ENCODE measurements at regions not wholly inside any gene's neighbourhood (a gene's known extent, or its start where the extent isn't known, plus 50 kb on each side); places are given as distances from the start of the nearest gene placed in this dataset.

- no peak overlapping the region for H4K91ac ChIP-seq (replicated peaks; ENCODE audit: insufficient read length, low read length)
- H3K23ac ChIP-seq (ENCODE audit: insufficient read length), result no peak overlapping the region
- H3K4ac ChIP-seq (replicated peaks; ENCODE audit: insufficient read length, low read depth, low read length), result no peak overlapping the region
- H4K20me1 ChIP-seq (replicated peaks in 1 of 2; ENCODE audit: control insufficient read depth in 1 of 2, insufficient read depth in 2 of 2, low read length in 2 of 2), result no peaks in the 10 kb centered on the region
- no peak overlapping the region for H2BK15ac ChIP-seq (ENCODE audit: low read length)
- H3K18ac ChIP-seq (ENCODE audit: extremely low read depth, low read length), result no peak overlapping the region
- H2BK5ac ChIP-seq (ENCODE audit: low read depth, low read length), result no peak overlapping the region
- H3K9me3 ChIP-seq (ENCODE audit: insufficient read depth in 2 of 2, low read depth in 1 of 2, low read length in 1 of 2), result no peaks in the 10 kb centered on the region
- no peaks in the 10 kb centered on the region for H3K27me3 ChIP-seq (replicated peaks in 1 of 4; ENCODE audit: control insufficient read depth in 3 of 4, extremely low read depth in 1 of 4, insufficient read depth in 3 of 4, low read length in 3 of 4)
- POLR2A ChIA-PET (ENCODE audit: partially characterized antibody), result no interaction called here
- peaks cover 0 to 5% (median 0%) of the 10 kb centered on the region in 4 experiments; a peak in 1 of 7 replicates for H3K4me1 ChIP-seq (replicated peaks in 1 of 4; ENCODE audit: control insufficient read depth in 3 of 4, insufficient read depth in 4 of 4, low read length in 3 of 4)
- no peak overlapping the region for H2BK120ac ChIP-seq (replicated peaks; ENCODE audit: low read depth, low read length)
- H4K8ac ChIP-seq (ENCODE audit: extremely low read depth, insufficient read depth, low read length), result no peak overlapping the region
- H3K79me1 ChIP-seq (ENCODE audit: low read depth, low read length), result no peaks in the 10 kb centered on the region
- no peak overlapping the region for H3K4me3 ChIP-seq (ENCODE audit: extremely low read depth in 1 of 4, insufficient read depth in 2 of 4, low read depth in 3 of 4, low read length in 4 of 4)
- H2AK5ac ChIP-seq (ENCODE audit: low read depth, low read length), result no peak overlapping the region
- FAIRE-seq (no peak), DNase-seq (ENCODE audit: low read depth in 1 of 2, low spot score in 2 of 2) (no peak)
- no peak overlapping the region for H3K9ac ChIP-seq (replicated peaks in 1 of 4; ENCODE audit: extremely low read depth in 1 of 4, low read depth in 3 of 4, low read length in 3 of 4)
- no peak overlapping the region for H3K4me2 ChIP-seq (ENCODE audit: insufficient read depth in 1 of 2, low read depth in 2 of 2, low read length in 2 of 2)
- H3K14ac ChIP-seq (ENCODE audit: insufficient read length), result no peak overlapping the region
- no peaks in the 10 kb centered on the region for H3K79me2 ChIP-seq (ENCODE audit: control insufficient read depth in 1 of 2, insufficient read depth in 2 of 2, low read length in 2 of 2)
- CTCF ChIA-PET (ENCODE audit: partially characterized antibody), result interaction anchor here (0.8 kb wide), 1 partner anchor 46 kb away, joined by 3 read pairs; no protein-coding TSS in a partner anchor
- no peaks in the 10 kb centered on the region; the same call in 1 of the 2 replicates for H3K23me2 ChIP-seq (ENCODE audit: low read depth, low read length)
- 86% methylated on average over 1 of the region's 1 CpG; no CpG with 5 or more reads in 1 of the 2 experiments for WGBS, 2 experiments (ENCODE audit: extremely low coverage in 1 of 2, insufficient coverage in 1 of 2, insufficient read length in 1 of 2, insufficient replicate concordance in 2 of 2, low coverage in 1 of 2, low lambda C conversion rate in 2 of 2, missing lambda C conversion rate in 1 of 2)
- no peaks in the 10 kb centered on the region for H3K36me3 ChIP-seq (ENCODE audit: control insufficient read depth in 2 of 4, insufficient read depth in 4 of 4, low read length in 3 of 4)
- H3K27ac ChIP-seq (ENCODE audit: low read depth, low read length), result no peak overlapping the region
- no peak overlapping the region for H3K56ac ChIP-seq (replicated peaks; ENCODE audit: insufficient read length, low read depth, low read length)
- no peak overlapping the region for H4K5ac ChIP-seq (ENCODE audit: insufficient read length, low read depth, low read length)
- H2BK12ac ChIP-seq (ENCODE audit: low read depth, low read length), result no peak overlapping the region
- no peak overlapping the region for H2AFZ ChIP-seq (ENCODE audit: low read length)
- H2BK20ac ChIP-seq (ENCODE audit: low read length), result no peak overlapping the region
- TF ChIP-seq BACH1 (IDR thresholded peaks at IDR 0.05; ENCODE audit: low read length) (no peak), NRF1 (IDR thresholded peaks at IDR 0.05; ENCODE audit: low read depth, low read length) (no peak), CREB1 (IDR thresholded peaks at IDR 0.05) (no peak), CBX8 (IDR thresholded peaks at IDR 0.05; ENCODE audit: borderline replicate concordance, low read depth, low read length) (no peak), EP300 (IDR thresholded peaks at IDR 0.05; ENCODE audit: borderline replicate concordance in 1 of 2, low read depth in 2 of 2, low read length in 2 of 2) (no peak), SIRT6 (IDR thresholded peaks at IDR 0.05; ENCODE audit: low read length) (no peak)
These were observed 581.4 kb downstream of the TNS3 start for GRCh38 chr7:47000561-47000960.

All from H1 (cell line).